ENCODE measurements at regions not wholly inside any gene's neighbourhood (a gene's known extent, or its start where the extent isn't known, plus 50 kb on each side); places are given as distances from the start of the nearest gene placed in this dataset.

DNA sequence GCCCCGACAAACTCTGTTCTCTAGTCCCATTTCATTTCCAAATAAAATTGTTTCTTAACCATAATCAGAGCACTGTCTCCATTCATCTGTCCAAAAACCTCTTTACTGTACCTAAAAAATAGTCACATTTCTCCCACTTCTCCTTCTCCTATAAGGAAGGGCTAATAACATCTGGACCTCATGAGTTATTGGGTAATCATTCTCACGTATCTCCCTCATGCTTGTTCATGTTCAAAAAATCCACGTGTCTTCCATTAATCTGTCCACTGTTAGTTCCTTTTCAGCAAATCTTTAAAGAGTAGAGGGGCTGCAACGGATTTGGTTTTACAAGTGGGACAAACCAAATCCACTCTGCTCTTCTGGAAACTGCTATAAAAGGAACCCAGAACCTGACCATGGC, 1418.8 kb downstream of the MRPL39 start:
- no peak for DNase-seq

- DNase-seq: no peak
Measured at GRCh38 chr21:24183077-24183476, 1424.2 kb downstream of the MRPL39 start.

GRCh38 chr21:24179110-24179509, 1428.2 kb downstream of the MRPL39 start:
- DNase-seq: no peak

GRCh38 chr21:24175106-24175505, 1432.2 kb downstream of the MRPL39 start:
- DNase-seq: no peak

DNA sequence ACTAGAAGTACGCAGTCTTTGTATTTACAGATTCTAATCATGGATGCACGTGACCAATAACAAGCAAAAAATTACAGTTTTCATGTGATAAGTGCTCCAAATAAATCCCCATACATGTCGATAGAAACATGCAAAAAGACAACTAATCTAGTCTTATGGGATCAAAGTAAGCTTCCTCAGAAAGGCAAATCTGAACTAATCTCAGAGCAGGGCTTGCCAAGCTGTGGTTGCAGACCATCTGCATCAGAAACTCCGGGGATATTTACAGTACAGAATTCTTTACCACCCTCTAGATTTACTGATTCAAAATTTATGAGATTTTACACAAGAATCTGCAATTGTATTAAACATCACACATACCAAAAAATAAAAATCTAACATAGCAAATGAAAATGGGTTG, 1435.5 kb downstream of the MRPL39 start:
- no peak for DNase-seq

DNA sequence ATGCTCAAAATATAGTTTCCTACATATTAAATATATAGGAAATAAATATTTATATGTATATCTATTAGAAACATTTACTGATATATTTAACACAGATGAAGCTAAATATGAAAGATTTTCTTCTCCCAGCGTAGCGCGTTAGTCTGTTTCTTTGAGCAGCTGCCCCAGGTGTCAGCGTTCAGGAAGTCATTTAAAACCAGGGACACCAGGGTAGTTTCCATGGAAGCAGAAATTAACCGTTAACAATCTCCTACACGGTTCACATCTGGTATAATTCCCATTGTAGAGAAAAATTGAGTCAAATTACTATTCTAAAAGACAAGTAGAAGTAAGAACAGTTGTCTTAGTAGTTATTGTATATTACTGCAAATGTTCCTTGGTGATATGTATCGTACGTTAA, 1443.7 kb downstream of the MRPL39 start:
- DNase-seq: no peak

DNA sequence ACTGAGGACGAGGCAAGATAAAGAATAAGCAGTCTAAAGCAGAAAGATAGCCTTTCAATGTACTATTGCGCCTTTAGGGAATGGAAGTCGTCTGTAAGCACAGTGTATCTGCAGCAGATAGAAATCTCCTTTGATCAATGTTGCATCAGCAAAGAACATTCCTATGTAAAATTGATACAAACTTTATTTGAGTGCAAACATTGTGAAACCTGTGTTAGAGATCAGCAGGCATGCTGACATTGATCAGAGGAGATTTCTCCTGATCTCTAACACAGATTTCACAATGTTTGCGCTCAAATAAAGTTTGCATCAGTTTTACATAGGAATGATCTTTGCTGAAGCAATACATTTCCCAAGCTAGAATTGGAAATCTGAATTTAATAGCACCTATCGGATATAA, 1446.8 kb downstream of the MRPL39 start:
- DNase-seq: no peak

DNA sequence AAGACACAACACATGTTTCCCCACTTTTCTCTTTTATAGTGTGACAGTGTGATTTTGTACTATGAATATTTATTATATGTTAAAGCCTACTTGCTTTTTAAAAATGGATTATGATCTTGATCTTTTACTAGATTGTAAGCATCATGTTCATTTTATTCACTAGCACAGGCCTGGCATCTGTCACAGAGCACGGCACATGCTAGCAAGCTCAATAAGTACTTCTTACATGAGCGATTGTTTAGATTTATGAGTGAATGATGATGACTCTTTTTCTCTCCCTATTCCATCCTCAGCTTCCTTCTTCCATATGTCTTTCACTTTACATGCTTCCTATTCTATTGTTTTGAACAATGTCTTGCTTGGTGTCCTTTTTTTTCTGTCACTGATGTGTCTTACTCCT, 1454.1 kb downstream of the MRPL39 start:
- no peak for DNase-seq

DNA sequence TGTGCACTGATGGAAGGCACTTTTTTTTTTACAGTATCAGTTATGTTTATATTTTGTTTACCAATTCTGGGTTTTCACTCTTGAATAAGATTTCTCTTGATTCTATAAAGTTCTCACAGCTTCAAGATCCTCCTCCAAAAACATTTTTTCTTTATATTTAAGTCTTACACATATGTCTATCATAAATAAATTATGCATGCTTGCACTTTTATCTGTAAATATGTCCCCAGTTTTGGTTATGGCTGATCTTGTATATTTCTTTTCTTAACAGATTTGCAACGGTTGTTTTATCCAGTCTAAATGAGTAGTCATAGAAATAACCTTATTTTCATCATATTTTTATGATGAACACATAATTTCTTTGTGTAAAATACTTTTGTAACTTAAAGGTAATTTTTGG, 1456.5 kb downstream of the MRPL39 start:
- DNase-seq: no peak

DNA sequence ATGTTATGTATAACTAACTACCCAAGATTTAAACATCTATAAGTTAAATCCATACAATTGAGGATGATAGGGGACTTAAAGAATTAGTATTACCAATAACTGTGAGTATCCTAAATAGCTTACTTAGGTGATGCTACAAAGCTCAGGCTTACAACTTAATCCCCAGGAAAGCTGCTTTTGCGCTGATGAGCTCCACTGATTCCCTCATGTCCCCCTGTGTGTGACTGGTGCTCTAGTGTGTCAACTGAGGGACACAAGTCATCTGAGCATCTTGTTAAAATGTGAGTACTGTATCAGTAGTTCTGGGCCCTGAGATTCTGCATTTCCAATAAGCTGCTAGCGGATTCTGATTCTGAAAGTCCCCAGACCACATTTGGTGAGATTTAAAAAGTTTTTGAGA, 1458.8 kb downstream of the MRPL39 start:
- DNase-seq: no peak

DNA sequence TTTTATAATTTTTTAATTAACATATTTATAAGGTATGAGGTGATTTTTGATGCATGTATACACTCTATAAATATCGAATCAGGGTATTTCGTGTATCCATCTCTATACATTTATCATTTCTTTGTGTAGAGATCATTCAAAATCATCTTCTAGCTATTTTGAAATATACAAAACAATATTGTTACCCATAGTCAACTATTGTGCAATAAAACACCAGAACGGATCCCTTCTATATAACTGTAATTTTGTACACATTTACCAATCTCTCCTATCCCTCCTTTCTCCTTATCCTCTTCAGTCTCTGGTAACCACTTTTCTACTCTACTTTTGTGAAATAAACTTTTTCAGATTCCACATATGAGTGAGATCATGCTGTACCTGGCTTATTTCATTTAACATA, 1459.6 kb downstream of the MRPL39 start:
- DNase-seq: no peak

- no peak for DNase-seq
Measured at GRCh38 chr21:24131056-24131455, 1476.2 kb downstream of the MRPL39 start.

- DNase-seq: no peak
Measured at GRCh38 chr21:24127651-24128050, 1479.6 kb downstream of the MRPL39 start.

GRCh38 chr21:24123785-24124184, 1483.5 kb downstream of the MRPL39 start:
- no peak for DNase-seq

DNA sequence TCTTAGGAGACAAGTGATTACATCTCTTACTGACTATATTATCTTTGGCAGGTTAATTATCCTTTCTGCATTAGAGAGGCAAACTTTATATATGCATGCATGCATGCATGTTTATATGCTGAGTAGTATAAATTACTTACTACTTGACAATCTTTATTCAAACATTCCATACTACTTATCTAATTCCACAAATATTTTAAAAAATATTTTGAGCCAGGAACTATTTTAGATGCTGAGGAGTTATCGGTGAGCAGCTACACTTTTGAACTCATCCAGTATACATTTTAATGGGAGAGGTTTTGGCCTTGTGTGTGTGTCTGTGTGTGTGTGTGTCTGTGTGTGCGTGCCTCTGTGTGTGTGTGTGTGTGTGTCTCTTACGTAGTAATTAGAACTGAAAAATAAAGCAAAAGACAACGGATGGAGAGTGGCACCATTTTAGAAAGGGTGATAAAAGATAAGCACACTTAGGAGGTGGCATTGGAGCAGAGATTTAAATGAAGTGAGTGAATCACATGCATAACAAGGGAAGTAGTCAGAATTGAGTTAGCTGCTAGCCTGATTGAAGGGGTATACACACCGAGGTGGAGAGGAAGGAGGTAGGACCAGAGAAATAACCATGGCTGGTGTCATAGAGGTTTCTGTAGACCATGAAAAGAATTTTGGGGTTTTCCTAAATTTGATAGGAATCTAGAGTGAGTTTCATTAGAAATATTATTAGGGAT, 1488.4 kb downstream of the MRPL39 start:
- no peak for DNase-seq

GRCh38 chr21:24115141-24115540, 1492.1 kb downstream of the MRPL39 start:
- DNase-seq: no peak

- no peak for DNase-seq
Measured at GRCh38 chr21:24112020-24112419, 1495.3 kb downstream of the MRPL39 start.

GRCh38 chr21:24110846-24111245, 1496.4 kb downstream of the MRPL39 start:
- DNase-seq: no peak

DNA sequence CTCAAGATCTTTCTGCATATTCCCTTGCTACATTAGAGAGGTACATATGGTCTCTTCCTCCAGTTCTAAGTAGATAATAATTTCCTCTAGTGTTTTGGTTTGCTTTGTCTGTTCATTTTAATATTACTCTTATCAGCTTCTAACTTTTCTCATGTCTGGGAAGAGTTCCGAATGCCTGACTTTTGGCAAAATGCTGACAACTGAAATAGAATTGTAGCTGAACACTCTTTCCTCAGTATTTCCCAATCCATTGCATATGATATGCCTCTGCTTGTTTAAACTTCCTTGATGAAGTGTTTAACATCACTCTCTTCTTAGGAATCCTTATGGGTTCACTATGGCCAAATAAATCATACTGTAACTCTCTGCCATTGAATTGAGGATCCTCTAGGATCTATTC, 1510.1 kb downstream of the MRPL39 start:
- DNase-seq: no peak

- no peak for DNase-seq
Measured at GRCh38 chr21:24096651-24097050, 1510.6 kb downstream of the MRPL39 start.

GRCh38 chr21:24093032-24093431, 1514.2 kb downstream of the MRPL39 start:
- no peak for DNase-seq

GRCh38 chr21:24076179-24076578, 1531.1 kb downstream of the MRPL39 start:
- peak; percentile 46 for DNase-seq

DNA sequence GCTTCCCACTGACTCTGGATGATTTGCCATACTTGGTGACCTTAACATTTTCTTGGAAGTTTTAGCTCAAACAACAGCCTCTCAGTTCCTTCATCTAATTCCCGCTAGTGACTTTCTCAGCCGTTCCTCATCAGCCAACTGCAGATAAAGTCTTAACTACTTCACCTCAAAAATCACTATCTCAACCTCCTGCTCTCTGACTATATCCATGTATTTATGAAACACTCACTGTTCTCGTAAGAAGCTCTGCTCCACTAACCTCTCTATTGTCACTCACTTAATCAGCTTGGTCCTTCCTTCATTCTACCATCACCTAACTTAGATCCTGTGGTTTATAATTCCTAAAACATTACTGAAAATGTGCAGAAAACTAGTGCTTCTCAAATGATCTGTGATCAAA, 1551.6 kb downstream of the MRPL39 start:
- no peak for DNase-seq

DNA sequence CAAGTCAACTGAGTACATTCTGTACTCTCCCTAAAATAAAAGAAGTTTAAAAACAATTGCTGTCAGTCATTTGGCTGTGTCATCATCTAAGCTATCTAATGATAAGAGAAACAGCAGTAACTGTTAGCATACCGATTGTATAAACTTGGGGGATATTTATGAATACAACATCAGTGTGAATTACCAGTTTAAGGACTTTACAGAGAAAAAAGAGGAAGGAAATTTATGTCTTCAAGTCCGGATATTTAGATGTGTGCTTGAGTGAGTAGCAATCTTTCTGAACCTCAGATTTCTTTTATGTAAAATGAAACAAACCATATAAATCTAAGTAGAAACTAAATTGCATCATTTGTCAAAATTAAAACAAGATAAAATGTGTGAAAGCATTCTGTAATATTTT, 1557.0 kb downstream of the MRPL39 start:
- DNase-seq: peak; percentile 47

DNA sequence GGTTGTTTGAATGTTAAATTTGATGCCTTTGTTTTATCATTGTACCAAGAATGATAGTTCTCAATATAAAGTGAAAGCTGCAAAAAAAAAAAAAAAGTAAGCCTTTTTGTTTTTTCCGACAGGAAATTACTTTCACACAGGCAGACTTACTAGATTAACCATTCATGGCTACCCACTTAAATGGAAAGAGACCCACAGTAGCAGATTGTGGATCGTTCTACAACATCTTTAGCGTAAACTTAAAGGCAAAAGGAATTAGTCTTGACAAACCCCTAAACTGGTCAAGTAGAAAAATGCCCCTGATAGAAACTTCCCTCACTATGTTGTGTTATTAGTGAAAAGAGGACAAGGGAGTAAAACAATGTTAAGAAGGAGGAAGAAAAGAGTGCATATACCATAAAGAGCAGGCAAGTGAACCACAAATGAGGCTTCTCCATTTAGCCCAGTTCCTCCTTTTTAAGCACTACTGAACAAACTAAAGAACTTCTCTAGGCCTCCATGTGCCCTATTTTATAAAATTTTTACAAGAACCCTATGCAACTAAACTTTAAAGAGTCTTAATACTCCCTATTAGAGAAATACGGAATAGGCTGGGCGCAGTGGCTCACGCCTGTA, 1560.3 kb downstream of the MRPL39 start:
- peak; percentile 50 for DNase-seq

Measured in hematopoietic multipotent progenitor cell treated with erythropoietin and hydrocortisone succinate and interleukin-3 and kit ligand, for 4 days (in vitro differentiated cells).